ENCODE measurements at regions not wholly inside any gene's neighbourhood (a gene's known extent, or its start where the extent isn't known, plus 50 kb on each side); places are given as distances from the start of the nearest gene placed in this dataset.

GRCh38 chr11:71363721-71364120 is 84.5 kb downstream of the DHCR7 start:
- no peak for TF ChIP-seq ZNF24 (tag by site-specific recombination; IDR thresholded peaks at IDR 0.05)
- TF ChIP-seq PBX3 (CRISPR knock-in tag; IDR thresholded peaks at IDR 0.05): no peak
- TF ChIP-seq ZNF221 (tag by site-specific recombination; IDR thresholded peaks at IDR 0.05; ENCODE audit: borderline replicate concordance): no peak
- TF ChIP-seq TCF7L2 (IDR thresholded peaks at IDR 0.05; ENCODE audit: borderline replicate concordance, low read depth, low read length): no peak
- TF ChIP-seq ZNF776 (tag by site-specific recombination; IDR thresholded peaks at IDR 0.05; ENCODE audit: borderline replicate concordance): no peak
- TF ChIP-seq YY1 (tag by site-specific recombination; IDR thresholded peaks at IDR 0.05): no peak
- TF ChIP-seq REPIN1 (tag by site-specific recombination; IDR thresholded peaks at IDR 0.05; ENCODE audit: low read depth): no peak
- TF ChIP-seq ZFP41 (tag by site-specific recombination; IDR thresholded peaks at IDR 0.05; ENCODE audit: borderline replicate concordance): no peak
- TF ChIP-seq, protein P1, sequence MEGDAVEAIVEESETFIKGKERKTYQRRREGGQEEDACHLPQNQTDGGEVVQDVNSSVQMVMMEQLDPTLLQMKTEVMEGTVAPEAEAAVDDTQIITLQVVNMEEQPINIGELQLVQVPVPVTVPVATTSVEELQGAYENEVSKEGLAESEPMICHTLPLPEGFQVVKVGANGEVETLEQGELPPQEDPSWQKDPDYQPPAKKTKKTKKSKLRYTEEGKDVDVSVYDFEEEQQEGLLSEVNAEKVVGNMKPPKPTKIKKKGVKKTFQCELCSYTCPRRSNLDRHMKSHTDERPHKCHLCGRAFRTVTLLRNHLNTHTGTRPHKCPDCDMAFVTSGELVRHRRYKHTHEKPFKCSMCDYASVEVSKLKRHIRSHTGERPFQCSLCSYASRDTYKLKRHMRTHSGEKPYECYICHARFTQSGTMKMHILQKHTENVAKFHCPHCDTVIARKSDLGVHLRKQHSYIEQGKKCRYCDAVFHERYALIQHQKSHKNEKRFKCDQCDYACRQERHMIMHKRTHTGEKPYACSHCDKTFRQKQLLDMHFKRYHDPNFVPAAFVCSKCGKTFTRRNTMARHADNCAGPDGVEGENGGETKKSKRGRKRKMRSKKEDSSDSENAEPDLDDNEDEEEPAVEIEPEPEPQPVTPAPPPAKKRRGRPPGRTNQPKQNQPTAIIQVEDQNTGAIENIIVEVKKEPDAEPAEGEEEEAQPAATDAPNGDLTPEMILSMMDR (tag by site-specific recombination; IDR thresholded peaks at IDR 0.05): no peak
- TF ChIP-seq ZNF777 (tag by site-specific recombination; IDR thresholded peaks at IDR 0.05; ENCODE audit: borderline replicate concordance): no peak
